Loucy (cell line): ENCODE measurements at regions not wholly inside any gene's neighbourhood (a gene's known extent, or its start where the extent isn't known, plus 50 kb on each side); places are given as distances from the start of the nearest gene placed in this dataset.

Source experiments
- H2AFZ ChIP-seq: fragments of 200-600 bp; sonication (generic); 2 replicates; pipeline ENCODE4 v1.6.0; 2016; ENCODE audit warnings: antibody characterized with exemption, mild to moderate bottlenecking, low read length, moderate library complexity
- H3F3A ChIP-seq: fragments of 200-600 bp; 2 replicates; pipeline ENCODE4 v1.6.0; 2016; ENCODE audit warnings: antibody characterized with exemption, low read depth, mild to moderate bottlenecking
- H3K27me3 ChIP-seq: fragments of 200-600 bp; sonication (generic); 2 replicates; pipeline ENCODE4 v1.6.1; 2014; ENCODE audit warnings: low read length, mild to moderate bottlenecking; ENCODE audit not compliant: insufficient read depth, poor library complexity, severe bottlenecking
- H3K36me3 ChIP-seq: fragments of 200-600 bp; sonication (generic); 2 replicates; pipeline ENCODE4 v1.6.1; 2016; ENCODE audit warnings: low read length; ENCODE audit not compliant: insufficient read depth
- H3K4me1 ChIP-seq: fragments of 200-600 bp; sonication (generic); 2 replicates; pipeline ENCODE4 v1.5.1; 2014; ENCODE audit warnings: low read length, mild to moderate bottlenecking; ENCODE audit not compliant: insufficient read depth, poor library complexity, severe bottlenecking
- H3K4me2 ChIP-seq: fragments of 200-600 bp; sonication (generic); 2 replicates; pipeline ENCODE4 v1.6.0; 2014; ENCODE audit warnings: antibody characterized with exemption, low read length, low read depth, mild to moderate bottlenecking; ENCODE audit not compliant: poor library complexity, severe bottlenecking
- H3K4me3 ChIP-seq: fragments of 200-600 bp; sonication (generic); 2 replicates; pipeline ENCODE4 v1.5.1; 2014; ENCODE audit warnings: low read length, mild to moderate bottlenecking, mixed read lengths; ENCODE audit not compliant: poor library complexity, severe bottlenecking
- H3K79me2 ChIP-seq: fragments of 200-600 bp; sonication (generic); 2 replicates; pipeline ENCODE4 v1.6.1; 2014; ENCODE audit warnings: low read length; ENCODE audit not compliant: insufficient read depth
- H3K9ac ChIP-seq: fragments of 200-600 bp; sonication (generic); 2 replicates; pipeline ENCODE4 v1.6.0; 2014; ENCODE audit warnings: mild to moderate bottlenecking, low read depth, low read length, moderate library complexity; ENCODE audit not compliant: poor library complexity, severe bottlenecking
- H3K9me2 ChIP-seq: fragments of 200-600 bp; sonication (generic); replicated peaks from 2 replicates; pipeline ENCODE4 v1.6.1; 2016; ENCODE audit warnings: low read depth, low read length, mixed read lengths
- H3K9me3 ChIP-seq: fragments of 200-600 bp; sonication (generic); 2 replicates; pipeline ENCODE4 v1.6.1; 2014; ENCODE audit warnings: mild to moderate bottlenecking, antibody characterized with exemption, low read length, low read depth; ENCODE audit not compliant: insufficient read depth
- H4K20me1 ChIP-seq: fragments of 200-600 bp; sonication (generic); 2 replicates; pipeline ENCODE4 v1.6.0; 2014; ENCODE audit warnings: antibody characterized with exemption, low read length, mild to moderate bottlenecking; ENCODE audit not compliant: insufficient read depth, poor library complexity, severe bottlenecking
- CTCF ChIP-seq: fragments of 200-600 bp; sonication (generic); conservative IDR thresholded peaks from 2 replicates; pipeline ENCODE4 v1.5.1; 2014; ENCODE audit warnings: mild to moderate bottlenecking, antibody characterized with exemption, low read length
- EZH2phosphoT487 ChIP-seq: fragments of 200-600 bp; IDR thresholded peaks from 2 replicates; pipeline ENCODE4 v1.6.1; 2018; ENCODE audit warnings: antibody characterized with exemption, mild to moderate bottlenecking, moderate library complexity, borderline replicate concordance

DNA sequence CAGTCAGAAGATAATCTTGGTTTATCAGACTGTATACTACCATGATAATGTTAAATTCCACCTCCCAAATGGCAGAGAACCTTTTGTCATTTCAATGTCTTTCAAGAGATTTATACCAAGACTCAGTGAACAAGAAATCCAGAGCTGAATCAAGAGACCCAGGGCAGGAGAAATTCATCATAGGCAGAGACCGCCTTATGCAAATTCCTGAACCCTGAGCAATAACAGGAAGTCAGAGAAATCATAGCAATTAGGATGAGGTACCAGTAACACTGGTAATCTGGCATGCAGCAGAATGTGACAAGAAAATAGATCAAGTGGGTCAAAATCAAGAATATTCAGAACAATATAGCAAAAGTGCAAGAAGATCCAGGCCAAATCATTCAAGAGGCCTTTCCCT, 412.4 kb upstream of the LRATD1 start:
- no peak overlapping the region for H3K4me2 ChIP-seq
- H3K79me2 ChIP-seq: no peaks in the 10 kb centered on the region
- H3K4me1 ChIP-seq: no peaks in the 10 kb centered on the region
- no peaks in the 10 kb centered on the region for H3K9me2 ChIP-seq
- TF ChIP-seq EZH2phosphoT487: no peak
- TF ChIP-seq CTCF: no peak
- no peaks in the 10 kb centered on the region for H4K20me1 ChIP-seq
- no peaks in the 10 kb centered on the region for H3K36me3 ChIP-seq
- no peaks in the 10 kb centered on the region for H3F3A ChIP-seq
- H2AFZ ChIP-seq: no peak overlapping the region
- H3K9me3 ChIP-seq: no peaks in the 10 kb centered on the region
- no peak overlapping the region for H3K4me3 ChIP-seq
- no peak overlapping the region for H3K9ac ChIP-seq
- H3K27me3 ChIP-seq: no peaks in the 10 kb centered on the region

- no peak overlapping the region for H2AFZ ChIP-seq
- no peaks in the 10 kb centered on the region for H3K9me2 ChIP-seq
- H3K4me3 ChIP-seq: no peak overlapping the region
- no peak overlapping the region for H3K4me2 ChIP-seq
- H3K79me2 ChIP-seq: no peaks in the 10 kb centered on the region
- H3K4me1 ChIP-seq: no peaks in the 10 kb centered on the region
- no peak overlapping the region for H3K9ac ChIP-seq
- H3K36me3 ChIP-seq: no peaks in the 10 kb centered on the region
- TF ChIP-seq EZH2phosphoT487: no peak
- TF ChIP-seq CTCF: no peak
- H3K27me3 ChIP-seq: no peaks in the 10 kb centered on the region
- no peaks in the 10 kb centered on the region for H3F3A ChIP-seq
- H4K20me1 ChIP-seq: no peaks in the 10 kb centered on the region
- H3K9me3 ChIP-seq: no peaks in the 10 kb centered on the region
These were observed 411.1 kb upstream of the LRATD1 start for GRCh38 chr2:14221466-14221865.

- no peak overlapping the region for H2AFZ ChIP-seq
- H3K9me3 ChIP-seq: no peaks in the 10 kb centered on the region
- no peaks in the 10 kb centered on the region for H3K9me2 ChIP-seq
- H3K79me2 ChIP-seq: no peaks in the 10 kb centered on the region
- TF ChIP-seq EZH2phosphoT487: no peak
- TF ChIP-seq CTCF: no peak
- no peaks in the 10 kb centered on the region for H3F3A ChIP-seq
- no peaks in the 10 kb centered on the region for H3K27me3 ChIP-seq
- H3K9ac ChIP-seq: no peak overlapping the region
- no peak overlapping the region for H3K4me2 ChIP-seq
- no peaks in the 10 kb centered on the region for H3K4me1 ChIP-seq
- no peaks in the 10 kb centered on the region for H3K36me3 ChIP-seq
- H4K20me1 ChIP-seq: no peaks in the 10 kb centered on the region
- H3K4me3 ChIP-seq: no peak overlapping the region
These were observed 408.9 kb upstream of the LRATD1 start for GRCh38 chr2:14223576-14223975.
